Trophoblast cell (in vitro differentiated cells and primary cell): ENCODE measurements at regions not wholly inside any gene's neighbourhood (a gene's known extent, or its start where the extent isn't known, plus 50 kb on each side); places are given as distances from the start of the nearest gene placed in this dataset.
A peak's percentile ranks its signal among the peaks of the same experiment; 100 is the strongest.

Experiments
- DNase-seq, 2 donors: peaks; one replicate each; pipeline ENCODE4 v3.0.0-alpha.2; 2016
- H2AFZ ChIP-seq: 2 replicates; pipeline ENCODE4 v1.6.1; 2013; ENCODE audit warnings: low read length, moderate library complexity, mild to moderate bottlenecking; ENCODE audit not compliant: insufficient read depth, poor library complexity
- H2AK5ac ChIP-seq: 2 replicates; pipeline ENCODE4 v1.6.1; 2013; ENCODE audit warnings: mild to moderate bottlenecking, low read length
- H2BK120ac ChIP-seq: 2 replicates; pipeline ENCODE4 v1.6.1; 2013; ENCODE audit warnings: low read length, mild to moderate bottlenecking, moderate library complexity; ENCODE audit not compliant: insufficient read depth, poor library complexity
- H2BK12ac ChIP-seq: 2 replicates; pipeline ENCODE4 v1.6.1; 2013; ENCODE audit warnings: mild to moderate bottlenecking, low read length, moderate library complexity
- H2BK5ac ChIP-seq: 2 replicates; pipeline ENCODE4 v1.6.1; 2013; ENCODE audit warnings: low read length, low read depth, moderate library complexity, mild to moderate bottlenecking; ENCODE audit not compliant: poor library complexity
- H3K14ac ChIP-seq: 2 replicates; pipeline ENCODE4 v1.6.1; 2013; ENCODE audit warnings: mild to moderate bottlenecking, low read length
- H3K18ac ChIP-seq: 2 replicates; pipeline ENCODE4 v1.6.1; 2013; ENCODE audit warnings: mild to moderate bottlenecking, low read length
- H3K23ac ChIP-seq: 2 replicates; pipeline ENCODE4 v1.6.1; 2013; ENCODE audit warnings: low read length
- H3K27ac ChIP-seq: 2 replicates; pipeline ENCODE4 v1.5.1; 2013; ENCODE audit warnings: low read depth, mild to moderate bottlenecking, inconsistent platforms, low read length, moderate library complexity
- H3K27me3 ChIP-seq: 2 replicates; pipeline ENCODE4 v1.6.1; 2013; ENCODE audit warnings: inconsistent platforms, mild to moderate bottlenecking, low read length, moderate library complexity; ENCODE audit not compliant: insufficient read depth
- H3K36me3 ChIP-seq, 2 experiments: 1 replicate in 1 of 2; 2 replicates in 1 of 2; pipeline ENCODE4 v1.6.1; 2013; ENCODE audit warnings: low read length in 2 of 2, mild to moderate bottlenecking in 2 of 2, moderate library complexity in 1 of 2; ENCODE audit not compliant: insufficient read depth in 2 of 2, control insufficient read depth in 1 of 2
- H3K4ac ChIP-seq: 2 replicates; pipeline ENCODE4 v1.6.1; 2013; ENCODE audit warnings: low read depth, mild to moderate bottlenecking, low read length, moderate library complexity
- H3K4me1 ChIP-seq, 2 experiments: 1 replicate in 1 of 2; 2 replicates in 1 of 2; pipeline ENCODE4 v1.6.1; 2013; ENCODE audit warnings: low read length in 2 of 2, mild to moderate bottlenecking in 2 of 2, moderate library complexity in 1 of 2; ENCODE audit not compliant: insufficient read depth in 2 of 2, control insufficient read depth in 1 of 2
- H3K4me2 ChIP-seq: 2 replicates; pipeline ENCODE4 v1.6.1; 2013; ENCODE audit warnings: inconsistent platforms, mild to moderate bottlenecking, low read length, moderate library complexity
- H3K4me3 ChIP-seq: 2 replicates; pipeline ENCODE4 v1.5.1; 2013; ENCODE audit warnings: mild to moderate bottlenecking, low read depth, low read length, inconsistent platforms
- H3K79me1 ChIP-seq: one replicate; pipeline ENCODE4 v1.6.1; 2013; ENCODE audit warnings: low read length
- H3K79me2 ChIP-seq: 2 replicates; pipeline ENCODE4 v1.6.1; 2013; ENCODE audit warnings: low read length, mild to moderate bottlenecking; ENCODE audit not compliant: control insufficient read depth, insufficient read depth, poor library complexity
- H3K9ac ChIP-seq: 2 replicates; pipeline ENCODE4 v1.6.1; 2013; ENCODE audit warnings: mild to moderate bottlenecking, low read length
- H3K9me3 ChIP-seq: 2 replicates; pipeline ENCODE4 v1.6.1; 2013; ENCODE audit warnings: low read depth, mild to moderate bottlenecking, control low read depth, inconsistent platforms, low read length; ENCODE audit not compliant: insufficient read depth
- H4K12ac ChIP-seq: 2 replicates; pipeline ENCODE4 v1.6.1; 2013; ENCODE audit warnings: low read depth, mild to moderate bottlenecking, low read length, moderate library complexity
- H4K8ac ChIP-seq: 2 replicates; pipeline ENCODE4 v1.6.1; 2013; ENCODE audit warnings: low read depth, mild to moderate bottlenecking, low read length, moderate library complexity
- H4K91ac ChIP-seq: one replicate; pipeline ENCODE4 v1.6.1; 2013; ENCODE audit warnings: low read depth, mild to moderate bottlenecking, low read length, moderate library complexity
- WGBS: extraction: QIAGEN DNeasy Blood & Tissue Kit; methylation state at CpG from one replicate; pipeline ENCODE4 v1.1.7; 2013; ENCODE audit warnings: missing lambda C conversion rate; ENCODE audit not compliant: insufficient read length, insufficient coverage; ENCODE audit errors: extremely low coverage; 5-methylcytosine and 5-hydroxymethylcytosine counted together

- H3K27ac ChIP-seq: no peak overlapping the region
- no peaks in the 10 kb centered on the region for H3K4me1 ChIP-seq
- H3K4me3 ChIP-seq: no peak overlapping the region
- H3K36me3 ChIP-seq: no peaks in the 10 kb centered on the region
- H3K14ac ChIP-seq: no peak overlapping the region
- H2AK5ac ChIP-seq: no peak overlapping the region
- H3K23ac ChIP-seq: no peak overlapping the region
- no peak overlapping the region for H3K4ac ChIP-seq
- no peaks in the 10 kb centered on the region for H3K79me2 ChIP-seq
- no peaks in the 10 kb centered on the region for H3K79me1 ChIP-seq
- H4K91ac ChIP-seq: no peak overlapping the region
- H3K4me2 ChIP-seq: no peak overlapping the region
- no peak overlapping the region for H2BK5ac ChIP-seq
- H4K8ac ChIP-seq: no peak overlapping the region
- H3K27me3 ChIP-seq: no peaks in the 10 kb centered on the region
- no CpG with 5 or more reads among the region's 42 CpGs for WGBS
- peaks cover 3% of the 10 kb centered on the region for H3K9me3 ChIP-seq
- H2BK12ac ChIP-seq: no peak overlapping the region
- H3K18ac ChIP-seq: no peak overlapping the region
- no peak overlapping the region for H3K9ac ChIP-seq
- no peak overlapping the region for H4K12ac ChIP-seq
- DNase-seq: peak in 1 of 2 donors; percentile 32
- no peak overlapping the region for H2BK120ac ChIP-seq
- no peak overlapping the region for H2AFZ ChIP-seq
Measured at GRCh38 chr6:168193816-168194721, 115.1 kb upstream of the FRMD1 start.

DNA sequence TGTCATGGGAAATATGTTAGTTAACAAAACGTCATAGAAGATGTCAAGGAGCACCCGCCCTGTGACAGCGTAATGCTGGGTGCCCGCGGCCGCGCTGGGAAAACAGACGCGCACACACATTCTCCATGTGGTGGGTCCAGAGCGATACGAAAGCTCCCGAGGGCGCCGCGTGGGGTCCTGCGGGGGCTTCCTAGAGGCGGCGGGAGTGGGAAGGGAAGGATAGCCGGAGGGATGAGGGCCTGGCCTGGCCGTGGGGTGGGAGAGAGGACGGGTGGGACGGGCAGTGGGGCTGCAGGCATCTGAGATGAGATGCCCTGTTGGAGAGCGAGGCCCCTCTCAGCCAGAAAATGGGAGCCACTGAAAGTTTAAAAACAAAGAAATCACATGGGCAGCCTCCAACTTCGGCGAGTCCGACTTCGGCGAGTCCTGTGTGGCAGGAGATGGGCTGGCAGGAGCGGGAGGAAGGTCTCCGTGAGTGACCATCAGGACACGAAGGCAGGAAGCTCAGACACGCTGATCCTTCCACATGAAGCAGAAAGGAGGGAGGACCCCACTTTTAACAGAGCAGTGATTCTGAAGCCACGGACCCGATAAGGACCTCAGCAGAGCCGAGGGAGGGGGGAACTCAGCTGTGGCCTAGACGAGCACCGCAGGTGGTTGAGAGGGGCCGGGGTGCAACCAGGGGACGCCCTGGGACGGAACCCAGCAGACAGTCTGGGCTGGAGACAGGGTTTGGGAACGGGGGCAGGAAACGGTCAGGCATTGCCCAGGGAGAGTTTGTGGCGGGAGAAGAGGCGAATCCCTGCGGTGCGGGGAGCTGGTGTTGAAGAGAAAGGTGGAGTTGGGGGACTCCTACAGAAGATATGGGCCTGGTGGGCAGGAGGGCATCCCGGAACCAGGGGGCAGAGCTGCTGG, 114.1 kb upstream of the FRMD1 start:
- no peak overlapping the region for H4K8ac ChIP-seq
- H3K14ac ChIP-seq: no peak overlapping the region
- H2BK5ac ChIP-seq: no peak overlapping the region
- no peaks in the 10 kb centered on the region for H3K79me1 ChIP-seq
- H2BK120ac ChIP-seq: no peak overlapping the region
- H3K4me1 ChIP-seq: no peaks in the 10 kb centered on the region
- H3K4me3 ChIP-seq: no peak overlapping the region
- no peak overlapping the region for H3K9ac ChIP-seq
- no peak overlapping the region for H3K23ac ChIP-seq
- no peaks in the 10 kb centered on the region for H3K79me2 ChIP-seq
- H2BK12ac ChIP-seq: no peak overlapping the region
- no peaks in the 10 kb centered on the region for H3K27me3 ChIP-seq
- H2AFZ ChIP-seq: no peak overlapping the region
- WGBS: no CpG with 5 or more reads among the region's 47 CpGs
- H4K12ac ChIP-seq: no peak overlapping the region
- no peaks in the 10 kb centered on the region for H3K36me3 ChIP-seq
- no peak overlapping the region for H3K27ac ChIP-seq
- H3K4ac ChIP-seq: no peak overlapping the region
- peaks cover 3% of the 10 kb centered on the region for H3K9me3 ChIP-seq
- H2AK5ac ChIP-seq: no peak overlapping the region
- H3K4me2 ChIP-seq: no peak overlapping the region
- no peak overlapping the region for H4K91ac ChIP-seq
- no peak overlapping the region for H3K18ac ChIP-seq
- no peak for DNase-seq

DNA sequence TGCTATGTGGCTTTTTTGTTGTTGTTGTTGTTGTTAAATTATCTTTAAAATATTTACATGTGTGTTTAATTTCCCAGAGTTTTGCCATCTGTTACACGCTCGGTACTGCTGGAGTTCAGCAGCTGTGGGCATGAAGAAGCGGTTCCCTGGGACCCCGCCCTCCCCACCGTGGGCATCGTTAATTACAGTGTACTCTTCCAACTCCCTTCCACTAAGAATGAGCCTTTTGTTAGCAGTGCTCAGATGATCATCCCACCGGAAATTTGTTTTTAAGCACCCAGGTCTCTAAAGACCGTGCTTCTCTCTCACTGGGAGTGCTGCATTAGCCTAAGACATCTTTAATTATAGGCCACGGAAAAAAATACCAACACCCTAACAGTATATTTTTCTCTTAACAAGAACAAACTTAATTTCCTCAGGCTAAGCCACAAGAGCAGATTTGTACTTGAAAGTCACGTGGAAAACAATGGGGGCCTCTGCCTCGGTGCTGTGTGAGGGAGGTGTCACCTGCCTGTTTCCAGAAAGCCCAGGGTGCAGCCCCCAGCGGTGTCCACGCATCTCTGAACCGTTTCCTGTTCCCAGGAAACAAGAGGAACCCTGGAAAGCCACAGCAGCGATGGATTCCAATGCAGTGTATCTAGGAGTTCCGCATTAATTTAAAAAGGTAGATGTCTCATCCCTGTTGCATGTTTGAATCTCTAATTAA, 113.3 kb upstream of the FRMD1 start:
- no peak overlapping the region for H3K27ac ChIP-seq
- H3K79me1 ChIP-seq: no peaks in the 10 kb centered on the region
- H3K27me3 ChIP-seq: no peaks in the 10 kb centered on the region
- no peak overlapping the region for H3K18ac ChIP-seq
- H3K36me3 ChIP-seq: no peaks in the 10 kb centered on the region
- H2BK12ac ChIP-seq: no peak overlapping the region
- no peaks in the 10 kb centered on the region for H3K4me1 ChIP-seq
- H4K12ac ChIP-seq: no peak overlapping the region
- H3K4ac ChIP-seq: no peak overlapping the region
- no peak overlapping the region for H2AK5ac ChIP-seq
- H4K8ac ChIP-seq: no peak overlapping the region
- H2BK5ac ChIP-seq: no peak overlapping the region
- no peak overlapping the region for H3K9ac ChIP-seq
- no peak overlapping the region for H2BK120ac ChIP-seq
- no peak overlapping the region for H3K14ac ChIP-seq
- H3K4me3 ChIP-seq: no peak overlapping the region
- no peak for DNase-seq
- H3K4me2 ChIP-seq: no peak overlapping the region
- no peak overlapping the region for H4K91ac ChIP-seq
- no peaks in the 10 kb centered on the region for H3K79me2 ChIP-seq
- no CpG with 5 or more reads among the region's 16 CpGs for WGBS
- H2AFZ ChIP-seq: no peak overlapping the region
- H3K23ac ChIP-seq: no peak overlapping the region
- peaks cover 5% of the 10 kb centered on the region for H3K9me3 ChIP-seq
